A549 (cell line): ENCODE measurements at regions not wholly inside any gene's neighbourhood (a gene's known extent, or its start where the extent isn't known, plus 50 kb on each side); places are given as distances from the start of the nearest gene placed in this dataset.

Experiments
- CTCF ChIP-seq: fragments of >200 bp; sonication (Bioruptor Twin); formaldehyde crosslinking; IDR thresholded peaks from 3 replicates; pipeline ENCODE4 v1.5.1; 2016
- ESRRA ChIP-seq: fragments of 150-350 bp; IDR thresholded peaks from 2 replicates; pipeline ENCODE4 v1.6.1; 2014; ENCODE audit warnings: mild to moderate bottlenecking, low read length, borderline replicate concordance
- GATA3 ChIP-seq: IDR thresholded peaks from 2 replicates; pipeline ENCODE4 v1.6.1; 2012; ENCODE audit warnings: borderline replicate concordance
- JUNB ChIP-seq: fragments of >200 bp; sonication (Bioruptor Twin); formaldehyde crosslinking; IDR thresholded peaks from 2 replicates; pipeline ENCODE4 v1.6.1; 2016
- MAZ ChIP-seq: fragments of 150-350 bp; IDR thresholded peaks from 2 replicates; pipeline ENCODE4 v1.6.1; 2014; ENCODE audit warnings: antibody characterized with exemption, low read depth, low read length, borderline replicate concordance
- POLR2A ChIP-seq: IDR thresholded peaks from 2 replicates; pipeline ENCODE4 v1.6.1; 2012; ENCODE audit warnings: mild to moderate bottlenecking, low read length

GRCh38 chr2:19560785-19561184 lies 202.4 kb upstream of the OSR1 start:
- TF ChIP-seq GATA3 (no peak), CTCF (no peak), ESRRA (no peak), JUNB (no peak), MAZ (no peak), POLR2A (no peak)
